MM.1S (cell line): ENCODE measurements at regions not wholly inside any gene's neighbourhood (a gene's known extent, or its start where the extent isn't known, plus 50 kb on each side); places are given as distances from the start of the nearest gene placed in this dataset.
"Not testable (repeated sequence)": the region's sequence is repeated elsewhere in the genome, so short reads cannot be mapped to it uniquely, and the experiment has no call there.

Experiments
- DNase-seq: peaks from one replicate; pipeline ENCODE4 v3.0.0-alpha.2; 2015
- H2AFZ ChIP-seq: fragments of 300-600 bp; sonication (generic); 2 replicates; pipeline ENCODE4 v1.6.0; 2016; ENCODE audit warnings: antibody characterized with exemption, low read length
- H3F3A ChIP-seq: fragments of 300-600 bp; sonication (generic); 2 replicates; pipeline ENCODE4 v1.6.1; 2016; ENCODE audit warnings: mild to moderate bottlenecking, antibody characterized with exemption, low read length, moderate library complexity, mixed read lengths; ENCODE audit not compliant: insufficient read depth
- H3K27ac ChIP-seq: fragments of 300-600 bp; sonication (generic); 2 replicates; pipeline ENCODE4 v1.5.1; 2016; ENCODE audit warnings: mild to moderate bottlenecking, low read length
- H3K27me3 ChIP-seq: fragments of 300-600 bp; sonication (generic); replicated peaks from 2 replicates; pipeline ENCODE4 v1.6.0; 2016; ENCODE audit warnings: low read length; ENCODE audit not compliant: insufficient read depth
- H3K36me3 ChIP-seq: fragments of 300-600 bp; sonication (generic); replicated peaks from 2 replicates; pipeline ENCODE4 v1.6.1; 2016; ENCODE audit warnings: mild to moderate bottlenecking, low read length, mixed read lengths; ENCODE audit not compliant: insufficient read depth
- H3K4me1 ChIP-seq: fragments of 300-600 bp; sonication (generic); 2 replicates; pipeline ENCODE4 v1.6.1; 2016; ENCODE audit warnings: low read length, mixed read lengths
- H3K4me2 ChIP-seq: fragments of 300-600 bp; sonication (generic); 2 replicates; pipeline ENCODE4 v1.6.0; 2016; ENCODE audit warnings: low read depth, low read length
- H3K4me3 ChIP-seq: fragments of 300-600 bp; sonication (generic); 2 replicates; pipeline ENCODE4 v1.5.1; 2016; ENCODE audit warnings: low read length, mixed read lengths
- H3K79me2 ChIP-seq: fragments of 300-600 bp; sonication (generic); 2 replicates; pipeline ENCODE4 v1.6.1; 2016; ENCODE audit warnings: mixed run types, low read length, mixed read lengths
- H3K9ac ChIP-seq: fragments of 300-600 bp; sonication (generic); 2 replicates; pipeline ENCODE4 v1.6.1; 2016; ENCODE audit warnings: low read length, mixed read lengths
- H3K9me2 ChIP-seq: fragments of 300-600 bp; sonication (generic); replicated peaks from 2 replicates; pipeline ENCODE4 v1.6.1; 2016; ENCODE audit warnings: mild to moderate bottlenecking, low read length, mixed read lengths; ENCODE audit not compliant: insufficient read depth
- H3K9me3 ChIP-seq: fragments of 300-600 bp; sonication (generic); replicated peaks from 2 replicates; pipeline ENCODE4 v1.6.1; 2016; ENCODE audit warnings: mild to moderate bottlenecking, low read length, mixed read lengths; ENCODE audit not compliant: insufficient read depth
- H4K20me1 ChIP-seq: fragments of 300-600 bp; sonication (generic); 2 replicates; pipeline ENCODE4 v1.6.1; 2016; ENCODE audit warnings: mild to moderate bottlenecking, low read length, moderate library complexity, mixed read lengths; ENCODE audit not compliant: insufficient read depth
- CTCF ChIP-seq: fragments of 300-600 bp; sonication (generic); IDR thresholded peaks from 2 replicates; pipeline ENCODE4 v1.5.1; 2016; ENCODE audit warnings: antibody characterized with exemption, low read length, mixed read lengths
- EZH2 ChIP-seq: fragments of 300-600 bp; sonication (generic); optimal IDR thresholded peaks from 2 replicates; pipeline ENCODE3; 2017; ENCODE audit warnings: low read depth, mild to moderate bottlenecking, antibody characterized with exemption, low read length, mixed read lengths
- EZH2phosphoT487 ChIP-seq: fragments of 300-600 bp; sonication (generic); IDR thresholded peaks from 2 replicates; pipeline ENCODE4 v1.6.1; 2018; ENCODE audit warnings: antibody characterized with exemption, low read length

GRCh38 chr9:74073897-74074296, 423.2 kb upstream of the RORB start:
- TF ChIP-seq CTCF (no peak), EZH2phosphoT487 (no peak), EZH2 (no peak)
- no peak for DNase-seq
- Histone ChIP-seq H3K27me3 (no peaks in the 10 kb centered on the region), H2AFZ (no peak overlapping the region), H3F3A (no peaks in the 10 kb centered on the region), H3K36me3 (no peaks in the 10 kb centered on the region), H3K79me2 (no peaks in the 10 kb centered on the region), H3K4me2 (no peak overlapping the region), H3K4me3 (no peak overlapping the region), H4K20me1 (no peaks in the 10 kb centered on the region), H3K4me1 (no peaks in the 10 kb centered on the region), H3K27ac (no peak overlapping the region), H3K9ac (no peak overlapping the region), H3K9me2 (no peaks in the 10 kb centered on the region), H3K9me3 (no peaks in the 10 kb centered on the region)

- Histone ChIP-seq H3K27ac (no peak overlapping the region), H3K4me3 (no peak overlapping the region), H3K9me2 (no peaks in the 10 kb centered on the region), H3K9me3 (no peaks in the 10 kb centered on the region), H3F3A (no peaks in the 10 kb centered on the region), H3K4me2 (no peak overlapping the region), H3K79me2 (no peaks in the 10 kb centered on the region), H3K9ac (no peak overlapping the region), H2AFZ (no peak overlapping the region), H4K20me1 (no peaks in the 10 kb centered on the region), H3K36me3 (no peaks in the 10 kb centered on the region), H3K27me3 (no peaks in the 10 kb centered on the region), H3K4me1 (no peaks in the 10 kb centered on the region)
- TF ChIP-seq EZH2phosphoT487 (no peak), EZH2 (no peak), CTCF (no peak)
- no peak for DNase-seq
These were observed 418.5 kb upstream of the RORB start for GRCh38 chr9:74078647-74079046.

DNA sequence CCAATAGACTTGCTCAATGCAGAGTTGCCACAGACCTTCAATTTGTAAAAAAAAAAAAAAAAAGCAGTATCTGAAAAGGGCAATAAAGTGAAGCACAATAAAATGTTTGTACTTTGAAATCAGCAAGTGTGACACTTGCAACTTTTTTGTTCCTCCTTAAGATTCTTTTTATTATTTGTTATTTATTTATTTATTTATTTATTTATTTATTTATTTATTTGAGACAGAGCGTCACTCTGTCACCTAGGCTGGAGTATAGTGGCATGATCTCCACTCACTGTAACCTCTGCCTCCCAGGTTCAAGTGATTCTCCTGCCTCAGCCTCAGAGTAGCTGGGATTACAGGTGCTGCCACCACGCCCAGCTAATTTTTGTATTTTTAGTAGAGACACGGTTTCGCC, 416.5 kb upstream of the RORB start:
- H3K27ac ChIP-seq, H3K79me2 ChIP-seq, H3K4me1 ChIP-seq, H3K4me3 ChIP-seq, H3F3A ChIP-seq, H4K20me1 ChIP-seq, H3K27me3 ChIP-seq, H3K9ac ChIP-seq, DNase-seq, H3K9me2 ChIP-seq, H3K36me3 ChIP-seq, H2AFZ ChIP-seq, H3K4me2 ChIP-seq, H3K9me3 ChIP-seq: not testable (repeated sequence)

DNA sequence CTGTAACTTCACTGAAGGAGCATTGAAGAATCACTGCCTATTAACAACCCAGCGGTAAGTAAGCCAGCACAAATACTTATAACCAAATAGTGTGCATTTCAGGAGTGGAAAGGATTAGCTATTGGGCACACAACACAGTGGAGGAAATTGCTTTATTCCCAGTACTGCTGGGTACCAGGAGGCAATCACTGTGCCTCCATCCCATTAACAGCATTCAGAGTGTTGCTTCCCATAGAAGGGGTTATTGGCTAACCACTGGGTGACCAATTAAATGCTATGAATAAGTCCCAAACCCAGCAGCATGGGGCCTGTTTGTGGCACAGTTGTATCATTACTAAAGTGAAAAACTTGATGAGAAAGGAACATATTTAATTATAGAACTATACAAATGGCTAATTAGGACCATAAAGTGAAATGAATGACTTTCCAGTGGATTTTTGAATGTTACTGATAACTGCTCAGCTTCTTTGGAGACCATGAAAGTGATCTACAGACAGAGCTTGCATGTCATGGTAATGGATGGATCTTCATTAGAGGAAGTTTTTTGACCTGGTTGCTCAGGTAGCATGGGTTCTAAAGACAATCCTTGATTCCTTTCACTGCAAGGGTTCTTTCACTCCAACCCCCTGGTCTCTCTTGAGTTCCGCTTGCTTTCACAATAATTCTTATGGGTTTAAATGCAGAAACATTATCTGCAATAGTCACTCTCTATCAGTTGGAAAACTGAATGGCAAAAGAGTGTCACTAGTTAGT, 413.3 kb upstream of the RORB start:
- Histone ChIP-seq H4K20me1 (no peaks in the 10 kb centered on the region), H3K4me3 (no peak overlapping the region), H3F3A (no peaks in the 10 kb centered on the region), H3K36me3 (no peaks in the 10 kb centered on the region), H3K27me3 (no peaks in the 10 kb centered on the region), H2AFZ (no peak overlapping the region), H3K4me1 (no peaks in the 10 kb centered on the region), H3K9me3 (no peaks in the 10 kb centered on the region; the same call in 1 of the 2 replicates), H3K79me2 (no peaks in the 10 kb centered on the region), H3K4me2 (no peak overlapping the region), H3K9me2 (no peaks in the 10 kb centered on the region), H3K27ac (no peak overlapping the region), H3K9ac (no peak overlapping the region)
- DNase-seq = no peak
- TF ChIP-seq CTCF (no peak), EZH2 (no peak), EZH2phosphoT487 (no peak)

GRCh38 chr9:74085384-74086037, 411.6 kb upstream of the RORB start:
- not testable (repeated sequence) for H3K9ac ChIP-seq, H3K79me2 ChIP-seq, H3F3A ChIP-seq, H3K4me1 ChIP-seq, H3K27ac ChIP-seq, DNase-seq, H2AFZ ChIP-seq, H3K27me3 ChIP-seq, H3K36me3 ChIP-seq, H3K4me2 ChIP-seq, H3K4me3 ChIP-seq, H3K9me3 ChIP-seq, H4K20me1 ChIP-seq, H3K9me2 ChIP-seq
